SK-N-SH (cell line): ENCODE measurements at regions not wholly inside any gene's neighbourhood (a gene's known extent, or its start where the extent isn't known, plus 50 kb on each side); places are given as distances from the start of the nearest gene placed in this dataset.
"Not testable (repeated sequence)": the region's sequence is repeated elsewhere in the genome, so short reads cannot be mapped to it uniquely, and the experiment has no call there.

Experiments used
- CTCF ChIA-PET: fragments of 300-600, 350-600 bp; formaldehyde crosslinking; extraction: SDS; loops from one replicate; lab custom pipeline; 2021; lab: Yijun Ruan, JAX
- POLR2A ChIA-PET: fragments of 350-600 bp; sonication (Branson Sonifier 250); formaldehyde crosslinking; extraction: SDS; loops from one replicate; lab custom pipeline; 2020; ENCODE audit warnings: antibody characterized with exemption, inconsistent platforms; lab: Yijun Ruan, JAX
- DNase-seq: peaks from one replicate; pipeline ENCODE4 v3.0.0; 2012
- H2AFZ ChIP-seq: fragments of 200-600 bp; sonication (generic); 2 replicates; pipeline ENCODE4 v1.8.1; 2016; ENCODE audit warnings: antibody characterized with exemption, mild to moderate bottlenecking, low read depth
- H3F3A ChIP-seq: fragments of 200-600 bp; sonication (generic); replicated peaks from 2 replicates; pipeline ENCODE3; 2016; ENCODE audit warnings: antibody characterized with exemption, mild to moderate bottlenecking; ENCODE audit not compliant: insufficient read depth
- H3K27ac ChIP-seq, 2 experiments: fragments of 200-500 bp in 1 of 2; fragments of 200-600 bp in 1 of 2; sonication (Bioruptor generic) in 1 of 2; sonication (generic), shearing (Covaris generic) in 1 of 2; 2 replicates each; pipeline versions ENCODE4 v1.5.1 to v1.6.1; 2014 to 2016; ENCODE audit warnings: low read depth in 2 of 2, inconsistent platforms in 1 of 2, low read length in 1 of 2, mild to moderate bottlenecking in 1 of 2, mixed read lengths in 1 of 2
- H3K27me3 ChIP-seq: fragments of 200-600 bp; sonication (generic), shearing (Covaris generic); 2 replicates; pipeline ENCODE4 v1.6.1; 2016; ENCODE audit warnings: mixed run types; ENCODE audit not compliant: insufficient read depth
- H3K36me3 ChIP-seq, 2 experiments: fragments of 200-500 bp in 1 of 2; fragments of 200-600 bp in 1 of 2; sonication (Bioruptor generic) in 1 of 2; sonication (generic) in 1 of 2; replicated peaks in 1 of 2; 2 replicates each; pipeline versions ENCODE3 to v1.5.1; 2014 to 2016; ENCODE audit warnings: low read length in 1 of 2, mild to moderate bottlenecking in 1 of 2; ENCODE audit not compliant: insufficient read depth in 2 of 2, control insufficient read depth in 1 of 2
- H3K4me1 ChIP-seq, 2 experiments: fragments of 200-500 bp in 1 of 2; fragments of 200-600 bp in 1 of 2; sonication (Bioruptor generic) in 1 of 2; sonication (generic), shearing (Covaris generic) in 1 of 2; 2 replicates each; pipeline versions ENCODE4 v1.5.1 to v1.6.1; 2014 to 2016; ENCODE audit warnings: low read depth in 1 of 2, low read length in 1 of 2, mixed run types in 1 of 2; ENCODE audit not compliant: insufficient read depth in 2 of 2, control insufficient read depth in 1 of 2
- H3K4me2 ChIP-seq: fragments of 200-600 bp; sonication (generic), shearing (Covaris generic); 2 replicates; pipeline ENCODE4 v1.6.1; 2017; ENCODE audit warnings: mixed run types
- H3K4me3 ChIP-seq, 2 experiments: fragments of 200-500 bp in 1 of 2; fragments of 200-600 bp in 1 of 2; sonication (Bioruptor generic) in 1 of 2; sonication (generic), shearing (Covaris generic) in 1 of 2; 2 replicates each; pipeline versions ENCODE4 v1.5.1 to v1.8.1; 2014 to 2016; ENCODE audit warnings: low read depth in 2 of 2, inconsistent platforms in 1 of 2, low read length in 1 of 2, mild to moderate bottlenecking in 1 of 2, mixed read lengths in 1 of 2, moderate library complexity in 1 of 2
- H3K79me2 ChIP-seq: fragments of 200-600 bp; sonication (generic); 2 replicates; pipeline ENCODE4 v1.8.1; 2017; ENCODE audit warnings: mild to moderate bottlenecking; ENCODE audit not compliant: insufficient read depth
- H3K9ac ChIP-seq: fragments of 200-600 bp; sonication (generic); 2 replicates; pipeline ENCODE4 v1.6.1; 2017; ENCODE audit warnings: mixed run types
- H3K9me2 ChIP-seq: fragments of 200-600 bp; sonication (generic); 2 replicates; pipeline ENCODE4 v1.6.1; 2017; ENCODE audit warnings: mixed run types
- H3K9me3 ChIP-seq: fragments of 200-600 bp; sonication (generic); 2 replicates; pipeline ENCODE4 v1.6.1; 2017; ENCODE audit warnings: mixed run types, mild to moderate bottlenecking, moderate library complexity
- H4K20me1 ChIP-seq: fragments of 200-600 bp; sonication (generic); 2 replicates; pipeline ENCODE4 v1.6.1; 2017; ENCODE audit warnings: mild to moderate bottlenecking, mixed run types; ENCODE audit not compliant: insufficient read depth
- FOXM1 ChIP-seq: IDR thresholded peaks from 2 replicates; pipeline ENCODE4 v1.4.0; 2012; ENCODE audit warnings: low read depth, mild to moderate bottlenecking
- GABPA ChIP-seq: IDR thresholded peaks from 2 replicates; pipeline ENCODE4 v1.4.0; 2012; ENCODE audit warnings: low read depth, mild to moderate bottlenecking
- GATA2 ChIP-seq: sonication (generic); formaldehyde crosslinking; IDR thresholded peaks from 2 replicates; pipeline ENCODE4 v1.5.0; 2020; ENCODE audit warnings: mild to moderate bottlenecking, missing genetic modification reagents
- JUND ChIP-seq: IDR thresholded peaks from 2 replicates; pipeline ENCODE4 v1.4.0; 2012
- TEAD4 ChIP-seq: IDR thresholded peaks from 2 replicates; pipeline ENCODE4 v1.4.0; 2012; ENCODE audit warnings: mild to moderate bottlenecking, borderline replicate concordance; ENCODE audit not compliant: insufficient read depth
- WGBS: methylation state at CpG from one replicate; pipeline ENCODE4 v1.1.6; 2017; ENCODE audit warnings: low lambda C conversion rate; 5-methylcytosine and 5-hydroxymethylcytosine counted together
- TF ChIP-seq, protein P1 (sequence below): IDR thresholded peaks from 2 replicates; pipeline ENCODE4 v1.4.0; 2012; ENCODE audit warnings: low read depth, borderline replicate concordance
- TF ChIP-seq, protein P2 (sequence below): fragments of 150-350 bp; IDR thresholded peaks from 2 replicates; pipeline ENCODE4 v1.6.1; 2017; ENCODE audit warnings: antibody characterized with exemption, low read length, low read depth, borderline replicate concordance

DNA sequence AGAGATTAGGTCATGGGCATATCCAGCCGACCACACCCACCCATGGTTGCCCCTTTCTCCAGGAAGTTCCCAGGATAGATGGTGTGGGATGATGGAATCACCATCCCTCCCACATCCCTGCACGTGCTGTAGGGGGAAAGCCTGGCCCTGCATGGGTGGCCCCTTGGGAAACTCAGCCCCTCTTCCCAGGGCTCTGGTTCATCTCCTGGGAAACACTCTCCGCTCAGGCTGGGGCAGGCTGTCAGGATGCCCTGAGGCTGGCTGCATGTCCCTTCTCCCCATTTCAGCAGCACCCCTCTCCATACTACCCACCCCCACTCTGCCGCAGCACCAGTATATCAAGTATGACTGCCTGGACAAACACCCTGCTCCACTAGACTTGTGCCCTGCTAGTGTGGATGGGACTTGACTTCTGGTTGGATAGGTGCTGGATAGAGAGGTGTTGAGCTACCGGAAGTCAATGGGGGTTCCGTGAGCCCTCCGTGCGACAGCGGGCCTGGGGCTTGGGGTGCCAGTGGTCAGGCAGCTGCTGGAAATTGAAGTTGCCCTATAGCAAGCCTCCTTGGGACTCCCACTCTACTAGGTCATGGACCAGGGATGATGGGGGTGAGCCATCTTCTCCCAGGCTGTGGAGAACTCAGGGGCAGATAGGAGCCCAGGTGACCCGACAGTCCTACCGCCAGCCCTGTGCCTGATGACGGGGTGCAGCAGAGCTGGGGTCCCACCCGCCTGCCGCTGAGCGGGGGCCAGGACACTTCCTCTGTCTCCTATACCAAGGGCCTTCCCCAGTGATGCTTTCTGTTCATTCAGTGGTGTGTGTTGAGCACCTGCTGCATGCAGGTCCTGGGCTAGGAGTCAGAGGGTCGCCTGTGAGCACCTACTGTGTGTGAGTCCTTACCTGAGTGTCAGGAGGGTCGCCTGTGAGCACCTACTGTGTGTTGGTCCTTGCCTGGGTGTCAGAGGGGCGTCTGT lies 69.4 kb upstream of the COL5A1 start:
- no peaks in the 10 kb centered on the region for H3K36me3 ChIP-seq
- H3K4me3 ChIP-seq: no peak overlapping the region
- ChIA-PET CTCF (no interaction called here), POLR2A (no interaction called here)
- H3K27ac ChIP-seq: no peak overlapping the region
- H3F3A ChIP-seq: peaks cover 22% of the 10 kb centered on the region
- H3K4me1 ChIP-seq: no peaks in the 10 kb centered on the region
- H3K9me2 ChIP-seq: no peaks in the 10 kb centered on the region
- H4K20me1 ChIP-seq: no peaks in the 10 kb centered on the region
- no peak for TF ChIP-seq GATA2 (CRISPR knock-in tag)
- TF ChIP-seq, protein P1, sequence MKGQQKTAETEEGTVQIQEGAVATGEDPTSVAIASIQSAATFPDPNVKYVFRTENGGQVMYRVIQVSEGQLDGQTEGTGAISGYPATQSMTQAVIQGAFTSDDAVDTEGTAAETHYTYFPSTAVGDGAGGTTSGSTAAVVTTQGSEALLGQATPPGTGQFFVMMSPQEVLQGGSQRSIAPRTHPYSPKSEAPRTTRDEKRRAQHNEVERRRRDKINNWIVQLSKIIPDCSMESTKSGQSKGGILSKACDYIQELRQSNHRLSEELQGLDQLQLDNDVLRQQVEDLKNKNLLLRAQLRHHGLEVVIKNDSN: no peak
- TF ChIP-seq FOXM1: no peak
- TF ChIP-seq, protein P2, sequence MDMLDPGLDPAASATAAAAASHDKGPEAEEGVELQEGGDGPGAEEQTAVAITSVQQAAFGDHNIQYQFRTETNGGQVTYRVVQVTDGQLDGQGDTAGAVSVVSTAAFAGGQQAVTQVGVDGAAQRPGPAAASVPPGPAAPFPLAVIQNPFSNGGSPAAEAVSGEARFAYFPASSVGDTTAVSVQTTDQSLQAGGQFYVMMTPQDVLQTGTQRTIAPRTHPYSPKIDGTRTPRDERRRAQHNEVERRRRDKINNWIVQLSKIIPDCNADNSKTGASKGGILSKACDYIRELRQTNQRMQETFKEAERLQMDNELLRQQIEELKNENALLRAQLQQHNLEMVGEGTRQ: no peak
- no peak for TF ChIP-seq TEAD4
- no peak for TF ChIP-seq JUND
- no peak for TF ChIP-seq GABPA
- H2AFZ ChIP-seq: no peak overlapping the region
- H3K9me3 ChIP-seq: no peaks in the 10 kb centered on the region
- no peak for DNase-seq
- no peak overlapping the region for H3K9ac ChIP-seq
- WGBS: 81% methylated on average over 7 of the region's 18 CpGs
- H3K79me2 ChIP-seq: no peaks in the 10 kb centered on the region
- H3K4me2 ChIP-seq: no peak overlapping the region
- H3K27me3 ChIP-seq: no peaks in the 10 kb centered on the region

DNA sequence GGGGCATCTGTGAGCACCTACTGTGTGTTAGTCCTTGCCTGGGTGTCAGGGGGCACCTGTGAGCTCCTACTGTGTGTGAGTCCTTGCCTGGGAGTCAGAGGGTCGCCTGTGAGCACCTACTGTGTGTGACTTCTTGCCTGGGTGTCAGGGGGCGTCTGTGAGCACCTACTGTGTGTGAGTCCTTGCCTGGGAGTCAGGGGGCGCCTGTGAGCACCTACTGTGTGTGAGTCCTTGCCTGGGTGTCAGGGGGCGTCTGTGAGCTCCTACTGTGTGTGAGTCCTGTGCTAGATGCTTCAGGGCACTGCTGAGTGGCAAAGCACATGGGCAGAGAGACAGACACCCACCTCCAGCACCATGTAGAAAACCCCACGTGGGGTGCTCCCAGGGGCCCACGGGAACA lies 66.9 kb upstream of the COL5A1 start:
- H3K27me3 ChIP-seq, H3K4me1 ChIP-seq, H3K27ac ChIP-seq, H3K79me2 ChIP-seq, H3K36me3 ChIP-seq, H3K4me3 ChIP-seq, H3K9me2 ChIP-seq, H3K9ac ChIP-seq, H4K20me1 ChIP-seq, H2AFZ ChIP-seq, POLR2A ChIA-PET, H3K4me2 ChIP-seq, DNase-seq, H3K9me3 ChIP-seq, CTCF ChIA-PET: not testable (repeated sequence)
- peaks cover 22% of the 10 kb centered on the region for H3F3A ChIP-seq
- 13% methylated on average over 6 of the region's 6 CpGs for WGBS
